CD4-positive, alpha-beta memory T cell (primary cell): ENCODE measurements at regions not wholly inside any gene's neighbourhood (a gene's known extent, or its start where the extent isn't known, plus 50 kb on each side); places are given as distances from the start of the nearest gene placed in this dataset.

Source experiments
- CTCF ChIA-PET: fragments of 350-600 bp; sonication (Branson Sonifier 250); formaldehyde crosslinking; loops from one replicate; lab custom pipeline; 2021; ENCODE audit warnings: inconsistent platforms; ENCODE audit not compliant: partially characterized antibody; lab: Charles Lee
- POLR2A ChIA-PET: fragments of 350-600 bp; sonication (Branson Sonifier 250); formaldehyde crosslinking; loops from one replicate; lab custom pipeline; 2021; ENCODE audit not compliant: partially characterized antibody; lab: Charles Lee
- DNase-seq, 5 donors: peaks; one replicate each; pipeline versions ENCODE4 v3.0.0 to v3.0.0-alpha.2; 2020 to 2022; ENCODE audit warnings: mixed read lengths in 1 of 5
- H3K27ac ChIP-seq: one replicate; pipeline ENCODE4 v1.7.0; 2013; ENCODE audit warnings: low read depth, low read length
- H3K27me3 ChIP-seq: 2 replicates; pipeline ENCODE4 v1.7.0; 2013; ENCODE audit warnings: mild to moderate bottlenecking, low read length, moderate library complexity; ENCODE audit not compliant: insufficient read depth
- H3K36me3 ChIP-seq: 2 replicates; pipeline ENCODE4 v1.7.0; 2013; ENCODE audit warnings: mild to moderate bottlenecking, low read length, moderate library complexity; ENCODE audit not compliant: insufficient read depth
- H3K4me1 ChIP-seq: 2 replicates; pipeline ENCODE4 v1.7.0; 2013; ENCODE audit warnings: mild to moderate bottlenecking, low read length, moderate library complexity; ENCODE audit not compliant: insufficient read depth
- H3K4me3 ChIP-seq, 2 donors: one replicate each; pipeline ENCODE4 v1.7.0; 2013; ENCODE audit warnings: low read length in 2 of 2, mild to moderate bottlenecking in 1 of 2
- H3K9me3 ChIP-seq, 2 donors: one replicate each; pipeline ENCODE4 v1.7.0; 2013; ENCODE audit warnings: low read length in 2 of 2, control low read depth in 1 of 2; ENCODE audit not compliant: control insufficient read depth in 1 of 2
- H3K27ac Mint-ChIP-seq, 7 donors: one replicate each; pipeline ENCODE4 v1.8.0; 2020 to 2021; ENCODE audit warnings: mixed read lengths in 7 of 7, mild to moderate bottlenecking in 6 of 7, inconsistent platforms in 3 of 7, moderate library complexity in 3 of 7
- H3K27me3 Mint-ChIP-seq, 2 donors: one replicate each; pipeline ENCODE4 v1.8.0; 2020 to 2021; ENCODE audit warnings: mixed read lengths in 2 of 2
- H3K36me3 Mint-ChIP-seq, 2 donors: one replicate each; pipeline ENCODE4 v1.8.0; 2020 to 2021; ENCODE audit warnings: mixed read lengths in 2 of 2, inconsistent platforms in 1 of 2, mild to moderate bottlenecking in 1 of 2
- H3K4me1 Mint-ChIP-seq, 4 donors: one replicate each; pipeline ENCODE4 v1.8.0; 2020 to 2021; ENCODE audit warnings: mixed read lengths in 4 of 4, mild to moderate bottlenecking in 1 of 4
- H3K4me3 Mint-ChIP-seq, 8 donors: one replicate each; pipeline ENCODE4 v1.8.0; 2020 to 2021; ENCODE audit warnings: mixed read lengths in 8 of 8, mild to moderate bottlenecking in 7 of 8, moderate library complexity in 6 of 8, inconsistent platforms in 3 of 8
- H3K9me3 Mint-ChIP-seq, 8 donors: one replicate each; pipeline ENCODE4 v1.8.0; 2020 to 2021; ENCODE audit warnings: mixed read lengths in 8 of 8, mild to moderate bottlenecking in 5 of 8, inconsistent platforms in 3 of 8, moderate library complexity in 1 of 8
- intact Hi-C: fragments of 100-400 bp; cut with micrococcal nuclease; formaldehyde crosslinking; loops from one replicate; pipeline ENCODE4 v1.15.1; 2023

DNA sequence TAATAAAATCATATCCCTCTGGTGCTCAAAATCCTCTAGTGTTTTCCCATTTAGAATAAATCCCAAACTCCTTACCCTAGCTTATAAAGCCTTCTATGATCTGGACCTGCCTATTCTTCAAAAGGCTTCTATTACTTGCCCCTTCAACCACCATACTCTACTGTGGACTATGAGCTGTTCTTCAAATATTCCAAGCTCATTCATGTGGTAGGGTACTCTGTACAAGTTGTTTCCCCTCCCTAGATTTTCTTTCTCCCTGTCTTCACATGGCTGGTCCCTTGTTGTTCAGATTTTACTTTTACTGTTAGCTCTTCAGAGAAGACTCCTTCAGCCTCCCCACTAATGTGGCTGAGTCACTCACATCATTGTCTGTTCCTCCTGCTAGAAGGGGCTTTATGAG is 193.2 kb downstream of the OGFRL1 start:
- no peak for DNase-seq
- Mint-ChIP-seq H3K9me3 (no peaks in the 10 kb centered on the region), H3K27me3 (peaks cover 0 to 3% of the 10 kb centered on the region in 2 donors), H3K4me3 (no peak overlapping the region), H3K27ac (no peak overlapping the region), H3K36me3 (no peaks in the 10 kb centered on the region), H3K4me1 (no peaks in the 10 kb centered on the region)
- Histone ChIP-seq H3K4me3 (no peak overlapping the region), H3K4me1 (no peaks in the 10 kb centered on the region), H3K27me3 (no peaks in the 10 kb centered on the region), H3K27ac (no peak overlapping the region), H3K9me3 (no peaks in the 10 kb centered on the region), H3K36me3 (no peaks in the 10 kb centered on the region)
- ChIA-PET POLR2A (no interaction called here), CTCF (no interaction called here)
- intact Hi-C loops, result no loop called here

DNA sequence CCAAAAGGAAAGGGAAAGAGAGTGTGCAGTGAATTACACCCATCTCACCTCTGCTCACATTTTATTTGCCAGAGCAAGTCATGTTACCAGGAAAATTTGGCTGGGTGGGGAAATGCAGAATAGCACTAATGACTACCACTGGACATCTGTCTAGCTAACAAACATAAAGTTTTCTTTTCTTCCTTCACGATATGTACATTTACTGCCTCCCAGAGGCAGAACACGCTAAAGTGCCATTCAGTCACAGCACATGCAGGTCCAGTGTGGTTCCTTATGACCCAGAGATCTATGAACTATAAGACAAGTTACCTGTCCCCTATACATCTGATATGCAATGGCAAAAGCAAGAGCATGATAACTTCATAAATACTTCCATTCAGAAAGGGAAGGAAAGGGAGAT is 194.1 kb downstream of the OGFRL1 start:
- no peaks in the 10 kb centered on the region for H3K9me3 Mint-ChIP-seq
- H3K27me3 Mint-ChIP-seq, result peaks cover 0 to 3% of the 10 kb centered on the region in 2 donors
- H3K36me3 ChIP-seq, result no peaks in the 10 kb centered on the region
- H3K27me3 ChIP-seq, result no peaks in the 10 kb centered on the region
- no peak overlapping the region for H3K4me3 ChIP-seq
- H3K4me1 Mint-ChIP-seq, result no peaks in the 10 kb centered on the region
- H3K9me3 ChIP-seq, result no peaks in the 10 kb centered on the region
- H3K4me1 ChIP-seq, result no peaks in the 10 kb centered on the region
- no peak overlapping the region for H3K4me3 Mint-ChIP-seq
- no peak overlapping the region for H3K27ac Mint-ChIP-seq
- intact Hi-C loops, result no loop called here
- POLR2A ChIA-PET, result no interaction called here
- no peak overlapping the region for H3K27ac ChIP-seq
- CTCF ChIA-PET, result no interaction called here
- no peaks in the 10 kb centered on the region for H3K36me3 Mint-ChIP-seq
- DNase-seq, result no peak

- Mint-ChIP-seq H3K4me3 (no peak overlapping the region), H3K27ac (no peak overlapping the region), H3K36me3 (no peaks in the 10 kb centered on the region), H3K9me3 (no peaks in the 10 kb centered on the region), H3K4me1 (no peaks in the 10 kb centered on the region), H3K27me3 (peaks cover 0 to 1% of the 10 kb centered on the region in 2 donors)
- no peak for DNase-seq
- Histone ChIP-seq H3K9me3 (no peaks in the 10 kb centered on the region), H3K27me3 (no peaks in the 10 kb centered on the region), H3K4me1 (no peaks in the 10 kb centered on the region), H3K4me3 (no peak overlapping the region), H3K36me3 (no peaks in the 10 kb centered on the region), H3K27ac (no peak overlapping the region)
- intact Hi-C loops, result no loop called here
- ChIA-PET POLR2A (no interaction called here), CTCF (no interaction called here)
Measured at GRCh38 chr6:71486461-71486860, 197.8 kb downstream of the OGFRL1 start.

DNA sequence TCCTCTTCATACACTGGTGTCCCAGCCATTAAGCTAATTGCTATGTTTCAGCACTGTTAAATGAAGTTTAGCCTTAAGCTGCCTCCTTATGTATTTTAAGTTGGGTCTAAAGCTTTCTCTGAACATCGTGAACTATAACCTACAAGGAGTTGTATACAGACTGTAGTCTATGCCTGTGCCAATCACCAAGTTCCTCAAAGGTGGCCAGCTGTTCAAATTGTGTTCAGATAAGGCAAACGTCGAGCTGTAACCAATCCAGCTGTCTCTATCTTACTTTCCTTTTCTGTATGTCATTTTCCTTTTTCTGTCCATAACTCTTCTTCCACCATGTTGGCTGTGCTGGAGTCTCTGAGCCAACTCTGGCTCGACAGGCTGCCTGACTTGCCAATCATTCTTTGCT is 199.6 kb downstream of the OGFRL1 start:
- intact Hi-C loops, result no loop called here
- Mint-ChIP-seq H3K4me1 (no peaks in the 10 kb centered on the region), H3K4me3 (no peak overlapping the region), H3K9me3 (no peaks in the 10 kb centered on the region), H3K27ac (no peak overlapping the region), H3K36me3 (no peaks in the 10 kb centered on the region), H3K27me3 (no peaks in the 10 kb centered on the region)
- Histone ChIP-seq H3K36me3 (no peaks in the 10 kb centered on the region), H3K4me3 (no peak overlapping the region), H3K4me1 (no peaks in the 10 kb centered on the region), H3K27ac (no peak overlapping the region), H3K27me3 (no peaks in the 10 kb centered on the region), H3K9me3 (no peaks in the 10 kb centered on the region)
- CTCF ChIA-PET, result no interaction called here
- no peak for DNase-seq
- POLR2A ChIA-PET, result no interaction called here

DNA sequence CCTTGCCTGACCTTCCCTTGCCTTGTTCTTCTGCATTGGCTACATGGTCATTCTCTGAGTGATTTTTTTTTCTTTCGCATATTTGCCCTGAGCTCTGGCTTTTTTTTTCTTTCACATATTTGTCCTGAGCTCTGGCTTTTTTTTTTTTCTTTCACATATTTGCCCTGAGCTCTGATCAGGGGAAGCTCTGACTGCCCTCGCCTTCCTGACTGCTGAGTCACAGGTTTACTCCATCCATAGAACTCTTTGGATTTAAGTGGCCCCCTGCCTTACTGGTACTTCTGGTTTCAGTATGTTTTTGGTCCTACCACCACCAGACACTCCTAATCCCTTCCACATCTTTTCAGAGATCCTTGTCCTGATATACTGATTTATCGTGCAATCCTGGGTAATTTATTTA is 201.1 kb downstream of the OGFRL1 start:
- Mint-ChIP-seq H3K36me3 (no peaks in the 10 kb centered on the region), H3K4me3 (no peak overlapping the region), H3K9me3 (peaks cover 0 to 2% (median 0%) of the 10 kb centered on the region in 8 donors), H3K27me3 (no peaks in the 10 kb centered on the region), H3K4me1 (no peaks in the 10 kb centered on the region), H3K27ac (no peak overlapping the region)
- no peak for DNase-seq
- CTCF ChIA-PET, result no interaction called here
- Histone ChIP-seq H3K4me3 (no peak overlapping the region), H3K9me3 (no peaks in the 10 kb centered on the region), H3K4me1 (no peaks in the 10 kb centered on the region), H3K27ac (no peak overlapping the region), H3K27me3 (no peaks in the 10 kb centered on the region), H3K36me3 (no peaks in the 10 kb centered on the region)
- POLR2A ChIA-PET, result no interaction called here
- intact Hi-C loops, result no loop called here

GRCh38 chr6:71490876-71491275 is 202.3 kb downstream of the OGFRL1 start:
- H3K27ac Mint-ChIP-seq, result no peak overlapping the region
- Histone ChIP-seq H3K36me3 (no peaks in the 10 kb centered on the region), H3K4me3 (no peak overlapping the region), H3K27me3 (no peaks in the 10 kb centered on the region), H3K9me3 (no peaks in the 10 kb centered on the region), H3K27ac (no peak overlapping the region), H3K4me1 (no peaks in the 10 kb centered on the region)
- POLR2A ChIA-PET, result no interaction called here
- peaks cover 0 to 2% (median 0%) of the 10 kb centered on the region in 8 donors for H3K9me3 Mint-ChIP-seq
- no peaks in the 10 kb centered on the region for H3K27me3 Mint-ChIP-seq
- no peak overlapping the region for H3K4me3 Mint-ChIP-seq
- CTCF ChIA-PET, result no interaction called here
- H3K4me1 Mint-ChIP-seq, result no peaks in the 10 kb centered on the region
- no peak for DNase-seq
- no peaks in the 10 kb centered on the region for H3K36me3 Mint-ChIP-seq
- intact Hi-C loops, result no loop called here

DNA sequence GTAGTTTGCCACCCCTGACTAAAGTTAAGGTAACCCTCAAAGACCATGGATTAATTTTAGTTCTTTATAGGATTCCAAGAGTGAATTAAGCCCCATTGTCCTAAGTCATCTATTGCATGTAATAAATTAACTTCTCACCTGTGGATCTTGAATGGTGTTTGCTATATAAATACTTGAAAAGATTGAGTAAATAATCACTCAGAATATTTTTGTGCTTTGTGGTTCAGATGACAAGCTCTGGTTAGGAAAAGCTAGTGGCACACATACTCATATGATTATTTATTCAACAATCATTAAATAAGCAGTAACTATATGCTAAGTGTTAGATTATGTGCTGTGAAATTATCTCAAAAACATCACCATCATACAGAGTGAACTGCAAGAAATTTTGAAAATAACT is 203.2 kb downstream of the OGFRL1 start:
- Histone ChIP-seq H3K27me3 (no peaks in the 10 kb centered on the region), H3K4me1 (no peaks in the 10 kb centered on the region), H3K27ac (no peak overlapping the region), H3K4me3 (no peak overlapping the region), H3K9me3 (no peaks in the 10 kb centered on the region), H3K36me3 (no peaks in the 10 kb centered on the region)
- H3K4me1 Mint-ChIP-seq, result peaks cover 0 to 8% (median 4%) of the 10 kb centered on the region in 4 donors
- no peaks in the 10 kb centered on the region for H3K36me3 Mint-ChIP-seq
- CTCF ChIA-PET, result no interaction called here
- DNase-seq, result no peak
- intact Hi-C loops, result no loop called here
- H3K4me3 Mint-ChIP-seq, result no peak overlapping the region
- H3K27ac Mint-ChIP-seq, result no peak overlapping the region
- peaks cover 0 to 1% of the 10 kb centered on the region in 2 donors for H3K27me3 Mint-ChIP-seq
- POLR2A ChIA-PET, result no interaction called here
- H3K9me3 Mint-ChIP-seq, result peaks cover 0 to 2% (median 0%) of the 10 kb centered on the region in 8 donors

GRCh38 chr6:71492668-71493067 is 204.1 kb downstream of the OGFRL1 start:
- Histone ChIP-seq H3K4me3 (no peak overlapping the region), H3K36me3 (no peaks in the 10 kb centered on the region), H3K27ac (no peak overlapping the region), H3K27me3 (no peaks in the 10 kb centered on the region), H3K9me3 (no peaks in the 10 kb centered on the region), H3K4me1 (no peaks in the 10 kb centered on the region)
- no peak for DNase-seq
- Mint-ChIP-seq H3K27ac (no peak overlapping the region), H3K4me3 (no peak overlapping the region), H3K4me1 (peaks cover 0 to 8% (median 4%) of the 10 kb centered on the region in 4 donors), H3K27me3 (peaks cover 0 to 1% of the 10 kb centered on the region in 2 donors), H3K36me3 (no peaks in the 10 kb centered on the region), H3K9me3 (peaks cover 0 to 2% (median 0%) of the 10 kb centered on the region in 8 donors)
- intact Hi-C loops, result no loop called here
- CTCF ChIA-PET, result no interaction called here
- POLR2A ChIA-PET, result no interaction called here
